Common myeloid progenitor, CD34-positive (primary cell): ENCODE measurements at regions not wholly inside any gene's neighbourhood (a gene's known extent, or its start where the extent isn't known, plus 50 kb on each side); places are given as distances from the start of the nearest gene placed in this dataset.

Experiments
- CTCF ChIA-PET: fragments of 350-600 bp; sonication (Branson Sonifier 250); formaldehyde crosslinking; loops from one replicate; lab custom pipeline; 2021; ENCODE audit warnings: antibody characterized with exemption; lab: Charles Lee
- POLR2A ChIA-PET: fragments of 350-600 bp; sonication (Branson Sonifier 250); formaldehyde crosslinking; loops from one replicate; lab custom pipeline; 2021; ENCODE audit warnings: antibody characterized with exemption; lab: Charles Lee
- DNase-seq, 3 donors: peaks; one replicate each; pipeline versions ENCODE4 v3.0.0 to v3.0.0-alpha.2; 2013
- H3K27ac ChIP-seq, 2 experiments: 1 replicate in 1 of 2; 2 replicates in 1 of 2; pipeline ENCODE4 v1.7.0; 2013; ENCODE audit warnings: inconsistent platforms in 2 of 2, low read length in 2 of 2, mild to moderate bottlenecking in 2 of 2, low read depth in 1 of 2, moderate library complexity in 1 of 2; ENCODE audit not compliant: severe bottlenecking in 2 of 2, insufficient read depth in 1 of 2, poor library complexity in 1 of 2
- H3K27me3 ChIP-seq, 5 experiments: replicated peaks in 2 of 5; 1 replicate in 3 of 5; 2 replicates in 2 of 5; pipeline versions ENCODE4 v1.6.1 to v1.7.0; 2013; ENCODE audit warnings: low read length in 4 of 5, mild to moderate bottlenecking in 2 of 5, moderate library complexity in 2 of 5, inconsistent platforms in 1 of 5; ENCODE audit not compliant: insufficient read depth in 5 of 5, control insufficient read depth in 4 of 5
- H3K36me3 ChIP-seq, 4 experiments: 1 replicate in 2 of 4; 2 replicates in 2 of 4; pipeline versions ENCODE4 v1.6.1 to v1.7.0; 2013; ENCODE audit warnings: low read length in 3 of 4, control low read depth in 1 of 4, mild to moderate bottlenecking in 1 of 4; ENCODE audit not compliant: control insufficient read depth in 4 of 4, insufficient read depth in 4 of 4
- H3K4me1 ChIP-seq, 4 experiments: 1 replicate in 3 of 4; 2 replicates in 1 of 4; pipeline versions ENCODE4 v1.6.1 to v1.7.1; 2013; ENCODE audit warnings: low read length in 3 of 4, mild to moderate bottlenecking in 3 of 4, control low read depth in 1 of 4, inconsistent platforms in 1 of 4, moderate library complexity in 1 of 4; ENCODE audit not compliant: control insufficient read depth in 4 of 4, insufficient read depth in 4 of 4; ENCODE audit errors: control extremely low read depth in 1 of 4
- H3K4me3 ChIP-seq, 7 experiments: 1 replicate in 4 of 7; 2 replicates in 3 of 7; pipeline versions ENCODE4 v1.5.1 to v1.7.0; 2013; ENCODE audit warnings: mild to moderate bottlenecking in 7 of 7, low read length in 6 of 7, moderate library complexity in 6 of 7, inconsistent platforms in 2 of 7, low read depth in 2 of 7, control low read depth in 1 of 7; ENCODE audit not compliant: insufficient read depth in 4 of 7, control insufficient read depth in 1 of 7; ENCODE audit errors: extremely low read depth in 1 of 7
- H3K9me3 ChIP-seq, 5 experiments: 1 replicate in 4 of 5; 2 replicates in 1 of 5; pipeline versions ENCODE4 v1.6.1 to v1.7.1; 2013; ENCODE audit warnings: low read length in 4 of 5, mild to moderate bottlenecking in 2 of 5, inconsistent platforms in 1 of 5, low read depth in 1 of 5, moderate library complexity in 1 of 5; ENCODE audit not compliant: control insufficient read depth in 4 of 5, insufficient read depth in 2 of 5; ENCODE audit errors: control extremely low read depth in 1 of 5
- WGBS: methylation state at CpG from one replicate; pipeline ENCODE4 v1.1.5; 2013; ENCODE audit not compliant: insufficient coverage; 5-methylcytosine and 5-hydroxymethylcytosine counted together

DNA sequence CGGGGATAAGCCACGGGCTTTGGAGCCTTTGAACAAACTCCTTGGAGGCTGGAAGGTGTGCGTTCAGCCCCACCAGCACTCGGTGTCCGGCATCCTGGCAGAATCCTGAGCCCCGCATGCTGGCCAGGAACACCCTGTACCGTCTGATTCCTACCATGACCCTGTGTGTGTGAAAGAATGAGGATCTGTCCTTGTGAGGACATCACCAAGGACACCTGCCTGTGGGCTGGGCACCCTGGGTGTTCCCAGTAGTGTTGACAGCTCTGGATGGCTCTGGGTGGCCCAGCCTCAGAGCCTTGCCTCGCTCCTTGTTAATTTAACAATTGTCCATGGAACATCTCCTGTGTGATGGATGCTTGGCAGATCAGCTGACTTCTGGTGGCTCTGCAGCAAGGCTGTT lies 234.3 kb downstream of the QKI start:
- ChIA-PET POLR2A (no interaction called here), CTCF (no interaction called here)
- Histone ChIP-seq H3K36me3 (no peaks in the 10 kb centered on the region), H3K4me1 (no peaks in the 10 kb centered on the region), H3K27me3 (peaks cover 0 to 38% (median 3%) of the 10 kb centered on the region in 5 experiments), H3K9me3 (peaks cover 0 to 3% (median 0%) of the 10 kb centered on the region in 5 experiments), H3K27ac (no peak overlapping the region), H3K4me3 (no peak overlapping the region)
- 98% methylated on average over 8 of the region's 8 CpGs for WGBS
- DNase-seq = no peak

- Histone ChIP-seq H3K27me3 (peaks cover 0 to 39% (median 3%) of the 10 kb centered on the region in 5 experiments), H3K36me3 (no peaks in the 10 kb centered on the region), H3K4me1 (no peaks in the 10 kb centered on the region), H3K9me3 (peaks cover 0 to 3% (median 0%) of the 10 kb centered on the region in 5 experiments), H3K27ac (no peak overlapping the region), H3K4me3 (no peak overlapping the region)
- POLR2A ChIA-PET = no interaction called here
- no peak for DNase-seq
- WGBS = 93% methylated on average over 8 of the region's 8 CpGs
- CTCF ChIA-PET = no interaction called here
Measured at GRCh38 chr6:163647624-163648023, 233.1 kb downstream of the QKI start.

- Histone ChIP-seq H3K36me3 (no peaks in the 10 kb centered on the region), H3K27ac (no peak overlapping the region), H3K27me3 (peaks cover 0 to 36% (median 3%) of the 10 kb centered on the region in 5 experiments), H3K9me3 (peaks cover 0 to 3% (median 0%) of the 10 kb centered on the region in 5 experiments), H3K4me3 (no peak overlapping the region), H3K4me1 (no peaks in the 10 kb centered on the region)
- POLR2A ChIA-PET = no interaction called here
- CTCF ChIA-PET = no interaction called here
- DNase-seq = no peak
- 82% methylated on average over 3 of the region's 3 CpGs for WGBS
Measured at GRCh38 chr6:163646866-163647265, 232.3 kb downstream of the QKI start.

DNA sequence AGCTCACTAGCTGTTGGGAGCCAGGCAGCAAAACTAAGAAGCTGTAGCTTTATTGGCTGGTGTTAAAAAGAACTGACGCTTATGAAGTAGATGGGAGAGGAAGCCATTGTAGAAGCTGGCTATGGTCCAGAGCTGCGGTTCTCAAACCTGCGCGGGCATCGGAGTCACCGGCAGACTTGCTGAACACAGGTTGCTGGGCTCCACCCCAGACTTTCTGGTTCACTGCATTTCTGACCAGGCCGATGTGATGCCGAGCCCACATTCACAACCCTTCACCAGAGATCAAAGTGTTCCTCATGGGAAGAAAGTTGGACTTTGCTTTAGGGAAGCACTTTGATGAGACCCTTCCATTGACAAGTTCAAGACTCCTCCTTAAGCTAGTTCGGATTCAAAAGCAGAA lies 231.6 kb downstream of the QKI start:
- 100% methylated on average over 9 of the region's 9 CpGs for WGBS
- H3K27me3 ChIP-seq = peaks cover 0 to 36% (median 3%) of the 10 kb centered on the region in 5 experiments
- H3K36me3 ChIP-seq = no peaks in the 10 kb centered on the region
- peaks cover 0 to 3% (median 0%) of the 10 kb centered on the region in 5 experiments for H3K9me3 ChIP-seq
- H3K4me1 ChIP-seq = no peaks in the 10 kb centered on the region
- CTCF ChIA-PET = no interaction called here
- H3K4me3 ChIP-seq = no peak overlapping the region
- no peak for DNase-seq
- no peak overlapping the region for H3K27ac ChIP-seq
- POLR2A ChIA-PET = no interaction called here

DNA sequence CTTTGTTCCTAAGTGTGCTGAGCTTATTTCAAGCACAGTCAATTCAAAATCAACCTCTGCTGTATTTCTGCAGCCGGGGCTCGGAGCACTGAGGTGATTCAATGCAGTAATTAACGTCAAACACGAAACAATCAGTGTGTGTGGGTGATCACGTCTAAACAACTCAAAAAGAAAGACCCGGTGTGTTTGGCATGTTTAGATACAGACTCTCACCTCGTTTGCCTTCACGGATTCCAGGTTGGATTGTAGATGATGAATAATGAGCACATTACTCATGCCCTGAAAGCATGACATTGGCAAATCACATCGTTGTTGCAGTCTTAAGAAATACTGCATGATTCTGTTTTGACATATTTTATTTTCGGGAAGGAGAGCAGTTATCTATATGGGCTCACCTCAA lies 231.0 kb downstream of the QKI start:
- Histone ChIP-seq H3K36me3 (no peaks in the 10 kb centered on the region), H3K27me3 (peaks cover 0 to 36% (median 3%) of the 10 kb centered on the region in 5 experiments), H3K4me1 (no peaks in the 10 kb centered on the region), H3K4me3 (no peak overlapping the region), H3K27ac (no peak overlapping the region), H3K9me3 (peaks cover 0 to 3% (median 0%) of the 10 kb centered on the region in 5 experiments)
- WGBS = 95% methylated on average over 7 of the region's 10 CpGs
- ChIA-PET CTCF (no interaction called here), POLR2A (interaction anchor here (0.6 kb wide), 1 partner anchor 370 kb away, joined by 4 read pairs; no protein-coding TSS in a partner anchor)
- no peak for DNase-seq

- Histone ChIP-seq H3K4me3 (no peak overlapping the region), H3K4me1 (no peaks in the 10 kb centered on the region), H3K27ac (no peak overlapping the region), H3K27me3 (peaks cover 0 to 31% (median 3%) of the 10 kb centered on the region in 5 experiments), H3K9me3 (peaks cover 0 to 3% (median 0%) of the 10 kb centered on the region in 5 experiments), H3K36me3 (no peaks in the 10 kb centered on the region)
- WGBS = 89% methylated on average over 3 of the region's 3 CpGs
- no peak for DNase-seq
- ChIA-PET CTCF (interaction anchor here (0.5 kb wide), 1 partner anchor 317 kb away, joined by 4 read pairs; no protein-coding TSS in a partner anchor), POLR2A (interaction anchor here (0.7 kb wide), 1 partner anchor 20 kb away, joined by 10 read pairs; no protein-coding TSS in a partner anchor)
Measured at GRCh38 chr6:163643866-163644265, 229.3 kb downstream of the QKI start.

GRCh38 chr6:163641706-163642105 lies 227.2 kb downstream of the QKI start:
- no peaks in the 10 kb centered on the region for H3K4me1 ChIP-seq
- 95% methylated on average over 13 of the region's 13 CpGs for WGBS
- peaks cover 0 to 25% (median 2%) of the 10 kb centered on the region in 5 experiments for H3K27me3 ChIP-seq
- CTCF ChIA-PET = no interaction called here
- H3K27ac ChIP-seq = no peak overlapping the region
- H3K4me3 ChIP-seq = no peak overlapping the region
- no peaks in the 10 kb centered on the region for H3K36me3 ChIP-seq
- POLR2A ChIA-PET = no interaction called here
- H3K9me3 ChIP-seq = peaks cover 0 to 3% (median 0%) of the 10 kb centered on the region in 5 experiments
- DNase-seq = no peak
